ENCODE measurements at regions not wholly inside any gene's neighbourhood (a gene's known extent, or its start where the extent isn't known, plus 50 kb on each side); places are given as distances from the start of the nearest gene placed in this dataset.
"Not testable (repeated sequence)": the region's sequence is repeated elsewhere in the genome, so short reads cannot be mapped to it uniquely, and the experiment has no call there.

DNA sequence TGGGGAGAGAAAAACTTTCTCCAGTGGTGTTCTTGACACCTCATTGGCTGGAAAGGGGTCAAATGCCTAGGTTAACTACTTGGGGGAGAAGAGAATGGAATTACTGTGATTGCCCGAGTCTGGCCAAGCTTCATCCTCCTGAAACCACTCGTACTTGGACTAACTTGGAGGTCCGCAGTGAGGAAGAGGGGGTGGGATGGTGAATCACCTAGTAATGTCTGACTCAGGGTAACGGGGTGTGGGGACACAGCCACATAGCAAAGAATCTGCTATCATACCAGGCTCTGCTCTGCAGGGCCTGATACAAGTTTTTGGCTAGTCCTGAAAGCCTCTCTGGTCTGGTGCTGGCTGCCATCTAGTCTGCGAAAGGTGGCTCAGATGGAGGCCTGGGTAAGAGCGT, 190.9 kb downstream of the RPS24 start:
- TF ChIP-seq, protein P1, sequence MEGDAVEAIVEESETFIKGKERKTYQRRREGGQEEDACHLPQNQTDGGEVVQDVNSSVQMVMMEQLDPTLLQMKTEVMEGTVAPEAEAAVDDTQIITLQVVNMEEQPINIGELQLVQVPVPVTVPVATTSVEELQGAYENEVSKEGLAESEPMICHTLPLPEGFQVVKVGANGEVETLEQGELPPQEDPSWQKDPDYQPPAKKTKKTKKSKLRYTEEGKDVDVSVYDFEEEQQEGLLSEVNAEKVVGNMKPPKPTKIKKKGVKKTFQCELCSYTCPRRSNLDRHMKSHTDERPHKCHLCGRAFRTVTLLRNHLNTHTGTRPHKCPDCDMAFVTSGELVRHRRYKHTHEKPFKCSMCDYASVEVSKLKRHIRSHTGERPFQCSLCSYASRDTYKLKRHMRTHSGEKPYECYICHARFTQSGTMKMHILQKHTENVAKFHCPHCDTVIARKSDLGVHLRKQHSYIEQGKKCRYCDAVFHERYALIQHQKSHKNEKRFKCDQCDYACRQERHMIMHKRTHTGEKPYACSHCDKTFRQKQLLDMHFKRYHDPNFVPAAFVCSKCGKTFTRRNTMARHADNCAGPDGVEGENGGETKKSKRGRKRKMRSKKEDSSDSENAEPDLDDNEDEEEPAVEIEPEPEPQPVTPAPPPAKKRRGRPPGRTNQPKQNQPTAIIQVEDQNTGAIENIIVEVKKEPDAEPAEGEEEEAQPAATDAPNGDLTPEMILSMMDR (IDR thresholded peaks at IDR 0.05): no peak
- Histone ChIP-seq H3K4me3 (no peak overlapping the region), H3K27ac (no peak overlapping the region)
- no peak for DNase-seq (ENCODE audit: low spot score)

DNA sequence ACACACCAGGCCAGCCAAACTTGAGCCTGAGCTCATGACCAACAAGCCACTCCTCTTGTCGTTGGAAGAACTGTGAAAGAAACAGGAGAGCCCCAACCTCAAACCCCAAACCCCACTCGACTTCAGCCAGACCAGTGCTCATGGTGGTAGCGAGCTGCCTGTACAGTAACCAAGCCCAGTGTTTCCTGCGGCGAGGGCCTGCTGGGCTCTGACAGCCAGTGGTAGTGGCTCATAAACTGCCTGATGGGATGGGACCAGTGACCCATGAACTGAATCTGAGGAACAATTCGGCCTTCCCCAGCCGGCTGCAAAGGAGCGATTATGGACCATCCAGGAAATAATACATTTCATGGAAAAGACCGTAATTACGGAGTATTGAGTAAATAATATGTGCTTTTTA, 191.9 kb downstream of the RPS24 start:
- no peak overlapping the region for H3K4me3 ChIP-seq
- no peak overlapping the region for H3K27ac ChIP-seq
- DNase-seq (ENCODE audit: low spot score): no peak
- TF ChIP-seq, protein P1 (IDR thresholded peaks at IDR 0.05): no peak

DNA sequence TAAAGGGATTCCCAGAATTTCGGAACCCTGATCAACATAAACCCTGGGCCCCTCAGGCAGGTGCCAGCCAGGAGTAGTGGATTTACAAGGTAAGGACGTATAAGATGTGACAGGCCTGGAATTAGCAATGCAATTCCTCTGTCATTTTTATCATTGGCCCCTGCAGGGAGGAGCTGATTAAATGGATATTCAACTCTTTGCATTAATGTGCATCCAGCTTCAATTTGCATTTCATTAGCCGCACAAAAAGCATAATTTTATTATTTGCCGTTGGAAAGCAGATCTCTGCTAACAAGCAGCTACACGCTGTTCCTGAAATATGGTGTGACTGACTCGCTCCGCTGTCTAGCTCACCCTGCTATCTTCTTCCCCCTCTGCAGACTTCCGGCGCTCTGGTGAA, 195.8 kb downstream of the RPS24 start:
- TF ChIP-seq, protein P1 (IDR thresholded peaks at IDR 0.05): no peak
- H3K4me3 ChIP-seq: no peak overlapping the region
- DNase-seq (ENCODE audit: low spot score): no peak

DNA sequence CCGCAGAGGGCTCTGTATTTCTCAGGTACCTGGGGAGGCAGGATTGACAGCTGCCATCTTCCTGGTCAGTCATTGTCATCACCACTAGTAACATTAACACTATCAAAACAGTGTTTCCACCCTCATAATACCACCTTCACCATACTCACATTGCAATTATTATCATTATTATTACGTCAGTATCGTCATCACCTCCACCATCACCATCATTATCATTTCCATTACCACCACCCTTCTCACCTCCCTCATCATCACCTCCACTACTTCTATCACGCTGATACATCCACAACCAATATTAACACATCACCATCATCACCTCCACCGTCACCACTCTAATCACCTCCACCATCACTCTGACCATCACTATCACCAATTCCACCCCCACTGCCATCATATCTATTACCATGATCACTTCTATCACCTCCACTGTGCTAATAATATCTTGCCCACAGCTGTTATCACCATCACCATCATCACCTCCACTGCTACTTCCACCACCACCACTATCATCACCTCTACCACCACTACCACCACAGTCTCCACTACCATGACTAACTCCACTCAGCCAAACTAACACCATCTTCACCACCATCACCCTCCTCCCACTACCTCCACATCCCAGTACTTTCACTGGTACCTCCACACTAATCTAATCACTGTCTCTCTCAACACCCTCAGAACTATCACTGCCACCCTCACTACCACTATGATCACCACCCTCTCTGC, 196.4 kb downstream of the RPS24 start:
- TF ChIP-seq, protein P1 (IDR thresholded peaks at IDR 0.05): no peak
- Histone ChIP-seq H3K4me3 (no peak overlapping the region), H3K27ac (no peak overlapping the region)
- no peak for DNase-seq (ENCODE audit: low spot score)

More for the DNA sequence above, 195.8 kb downstream of the RPS24 start:
- no peak overlapping the region for H3K27ac ChIP-seq

DNA sequence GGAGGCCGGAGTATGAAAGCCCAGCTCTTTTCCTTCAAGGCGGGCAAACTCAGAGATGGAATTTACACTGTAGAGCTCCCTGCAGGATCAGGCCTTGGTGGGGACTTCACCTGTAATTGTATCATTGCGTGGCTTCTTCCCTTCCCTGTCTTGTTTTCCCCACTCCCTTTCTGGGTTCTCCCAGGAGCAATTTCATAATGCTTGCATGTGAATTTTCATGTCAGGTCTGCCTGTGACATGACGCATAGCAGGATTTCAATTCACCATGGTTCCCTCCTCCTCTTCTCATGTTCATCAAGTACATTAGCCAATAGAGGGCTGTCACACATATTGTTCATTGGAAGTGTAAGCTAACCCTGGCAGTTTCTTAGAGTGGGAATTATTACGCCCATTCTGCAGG, 197.7 kb downstream of the RPS24 start:
- no peak overlapping the region for H3K4me3 ChIP-seq
- DNase-seq (ENCODE audit: low spot score): no peak
- TF ChIP-seq, protein P1 (IDR thresholded peaks at IDR 0.05): no peak
- H3K27ac ChIP-seq: no peak overlapping the region

DNA sequence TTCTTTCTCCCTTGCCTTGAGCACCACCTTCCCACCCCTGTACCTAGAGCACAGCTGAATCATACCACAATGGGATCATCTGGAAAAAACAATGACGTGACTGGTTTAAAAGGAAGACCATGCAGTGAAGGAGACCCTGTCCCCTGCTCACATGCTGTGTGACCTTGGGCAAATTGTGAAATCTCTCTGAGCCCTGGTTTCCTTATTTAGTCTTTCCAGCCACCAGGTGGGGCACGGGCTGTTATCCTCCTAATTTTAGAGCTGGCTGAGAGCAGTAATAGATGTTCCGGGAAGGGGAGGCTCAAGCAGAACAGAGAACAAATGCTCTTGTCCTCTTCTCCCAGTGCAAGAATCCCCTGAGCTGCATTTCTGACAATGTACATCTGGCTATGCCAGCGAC, 198.3 kb downstream of the RPS24 start:
- DNase-seq (ENCODE audit: low spot score): no peak
- Histone ChIP-seq H3K4me3 (no peak overlapping the region), H3K27ac (no peak overlapping the region)
- TF ChIP-seq, protein P1 (IDR thresholded peaks at IDR 0.05): no peak

DNA sequence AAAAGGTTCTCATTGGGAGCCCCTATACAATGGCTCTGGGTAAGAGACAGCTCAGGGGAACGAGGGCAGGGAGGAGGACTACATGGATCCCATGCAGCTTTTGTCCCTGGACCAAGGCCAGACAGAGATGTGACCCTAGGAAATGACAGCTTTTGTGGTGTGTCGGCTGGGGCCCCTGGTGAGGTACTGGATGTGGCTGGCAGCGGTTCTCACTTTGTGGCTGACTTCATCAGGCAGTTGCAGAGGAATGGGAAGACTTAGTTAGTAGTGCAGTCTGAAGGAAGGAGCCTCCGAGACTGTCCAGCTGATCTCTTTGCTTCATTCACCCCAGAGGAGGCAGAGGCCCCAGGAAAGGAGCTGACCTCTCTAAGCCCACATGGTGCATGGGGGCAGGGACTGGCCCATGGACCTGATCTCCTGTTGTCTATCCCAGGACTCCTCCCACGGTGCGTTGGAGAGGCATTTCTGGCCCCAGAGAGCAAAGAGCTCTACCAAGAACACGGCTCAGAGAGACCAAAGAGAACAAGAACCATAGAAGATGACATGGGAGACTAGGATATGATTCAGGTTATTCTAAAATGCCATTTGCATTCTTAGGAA, 202.9 kb downstream of the RPS24 start:
- no peak for DNase-seq (ENCODE audit: low spot score)

DNA sequence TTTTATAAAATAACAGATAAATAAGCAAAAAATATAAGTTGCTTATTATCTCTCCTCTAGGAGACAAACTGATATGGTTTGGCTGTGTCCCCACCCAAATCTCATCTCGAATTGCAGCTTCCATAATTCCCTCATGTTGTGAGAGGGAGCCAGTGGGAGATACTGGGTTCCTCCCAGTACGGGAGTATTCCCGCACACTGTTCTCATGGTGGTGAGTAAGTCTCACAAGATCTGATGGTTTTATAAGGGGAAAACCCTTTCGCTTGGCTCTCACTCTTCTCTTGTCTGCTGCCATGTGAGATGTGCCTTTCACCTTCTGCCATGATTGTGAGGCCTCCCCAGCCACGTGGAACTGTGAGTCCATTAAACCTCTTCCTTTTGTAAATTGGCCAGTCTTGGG, 204.3 kb downstream of the RPS24 start:
- H3K4me3 ChIP-seq; H3K27ac ChIP-seq; DNase-seq (ENCODE audit: low spot score): not testable (repeated sequence)

More for the DNA sequence above, 202.9 kb downstream of the RPS24 start:
- TF ChIP-seq, protein P1 (IDR thresholded peaks at IDR 0.05): no peak
- Histone ChIP-seq H3K27ac (no peak overlapping the region), H3K4me3 (no peak overlapping the region)

Measured in coronary artery (tissue), 2 donors.